HEK293 (cell line): ENCODE measurements at regions not wholly inside any gene's neighbourhood (a gene's known extent, or its start where the extent isn't known, plus 50 kb on each side); places are given as distances from the start of the nearest gene placed in this dataset.

ENCODE experiments used
- CTCF ChIA-PET: fragments of 350-600 bp; formaldehyde crosslinking; extraction: SDS; loops from one replicate; lab custom pipeline; 2021; ENCODE audit warnings: antibody characterized with exemption; lab: Yijun Ruan, JAX
- POLR2A ChIA-PET: fragments of 300-600 bp; formaldehyde crosslinking; extraction: SDS; loops from one replicate; lab custom pipeline; 2020; ENCODE audit warnings: antibody characterized with exemption, inconsistent platforms; lab: Yijun Ruan, JAX
- H3K27ac ChIP-seq: fragments of 200-500 bp; sonication (Bioruptor generic); 2 replicates; pipeline ENCODE4 v1.5.1; 2014; ENCODE audit warnings: low read depth, low read length, control low read depth, inconsistent platforms; ENCODE audit errors: extremely low read depth
- H3K36me3 ChIP-seq, 2 experiments: fragments of 200-500 bp in 1 of 2; sonication (Bioruptor generic) in 1 of 2; 1 replicate in 1 of 2; 2 replicates in 1 of 2; pipeline ENCODE4 v1.5.1; 2014 to 2017; ENCODE audit warnings: inconsistent platforms in 2 of 2, low read length in 2 of 2; ENCODE audit not compliant: control insufficient read depth in 2 of 2, insufficient read depth in 1 of 2
- H3K4me1 ChIP-seq: fragments of 200-500 bp; sonication (Bioruptor generic); 2 replicates; pipeline ENCODE4 v1.5.1; 2014; ENCODE audit warnings: mild to moderate bottlenecking, low read length, inconsistent platforms; ENCODE audit not compliant: control insufficient read depth, insufficient read depth
- H3K4me3 ChIP-seq: 2 replicates; pipeline ENCODE4 v1.5.1; 2011; ENCODE audit warnings: low read depth, mild to moderate bottlenecking, control low read depth, low read length, moderate library complexity
- H3K9me3 ChIP-seq: fragments of 200-500 bp; sonication (Bioruptor generic); 2 replicates; pipeline ENCODE4 v1.5.1; 2014; ENCODE audit warnings: low read depth, low read length, inconsistent platforms; ENCODE audit not compliant: control insufficient read depth, insufficient read depth
- EGR2 ChIP-seq: fragments of 450-650 bp; formaldehyde crosslinking; IDR thresholded peaks from 2 replicates; pipeline ENCODE4 v1.5.1; 2016; ENCODE audit warnings: low read depth, missing biosample characterization, missing genetic modification characterization
- GLIS2 ChIP-seq: fragments of 450-650 bp; formaldehyde crosslinking; IDR thresholded peaks from 2 replicates; pipeline ENCODE4 v1.5.1; 2016; ENCODE audit warnings: missing biosample characterization, missing genetic modification characterization
- ZBTB1 ChIP-seq: fragments of 450-650 bp; formaldehyde crosslinking; IDR thresholded peaks from 2 replicates; pipeline ENCODE4 v1.5.1; 2016; ENCODE audit warnings: missing biosample characterization, missing genetic modification characterization
- ZBTB48 ChIP-seq: fragments of 450-650 bp; formaldehyde crosslinking; IDR thresholded peaks from 2 replicates; pipeline ENCODE4 v1.5.1; 2016; ENCODE audit warnings: missing biosample characterization, missing genetic modification characterization
- ZNF121 ChIP-seq: fragments of 450-650 bp; formaldehyde crosslinking; IDR thresholded peaks from 2 replicates; pipeline ENCODE4 v1.5.1; 2016; ENCODE audit warnings: missing biosample characterization, missing genetic modification characterization
- ZNF155 ChIP-seq: fragments of 450-650 bp; formaldehyde crosslinking; IDR thresholded peaks from 2 replicates; pipeline ENCODE4 v1.5.1; 2016; ENCODE audit warnings: missing biosample characterization, missing genetic modification characterization
- ZNF24 ChIP-seq: fragments of 450-650 bp; formaldehyde crosslinking; IDR thresholded peaks from 2 replicates; pipeline ENCODE4 v1.5.1; 2016; ENCODE audit warnings: missing biosample characterization, missing genetic modification characterization
- ZNF354C ChIP-seq: fragments of 450-650 bp; formaldehyde crosslinking; IDR thresholded peaks from 2 replicates; pipeline ENCODE4 v1.5.1; 2016; ENCODE audit warnings: missing biosample characterization, missing genetic modification characterization, low read depth, borderline replicate concordance
- ZNF658 ChIP-seq: fragments of 450-650 bp; formaldehyde crosslinking; IDR thresholded peaks from 2 replicates; pipeline ENCODE4; 2016; ENCODE audit warnings: missing biosample characterization, missing genetic modification characterization
- ZNF777 ChIP-seq: fragments of 450-650 bp; formaldehyde crosslinking; IDR thresholded peaks from 2 replicates; pipeline ENCODE4 v1.5.1; 2017; ENCODE audit warnings: missing biosample characterization, missing genetic modification characterization, borderline replicate concordance
- ZSCAN16 ChIP-seq: fragments of 450-650 bp; formaldehyde crosslinking; IDR thresholded peaks from 2 replicates; pipeline ENCODE4 v1.5.1; 2016; ENCODE audit warnings: missing biosample characterization, missing genetic modification characterization
- TF ChIP-seq, protein P1 (sequence below): fragments of 450-650 bp; formaldehyde crosslinking; IDR thresholded peaks from 2 replicates; pipeline ENCODE4 v1.5.1; 2016; ENCODE audit warnings: missing biosample characterization, missing genetic modification characterization
- TF ChIP-seq, protein P2 (sequence below): fragments of 450-650 bp; formaldehyde crosslinking; IDR thresholded peaks from 2 replicates; pipeline ENCODE4 v1.5.0; 2017; ENCODE audit warnings: missing biosample characterization, missing genetic modification characterization, borderline replicate concordance
- TF ChIP-seq, protein P3 (sequence below): fragments of 450-650 bp; formaldehyde crosslinking; conservative IDR thresholded peaks from 2 replicates; pipeline ENCODE4 v1.5.1; 2016; ENCODE audit warnings: low read depth, missing biosample characterization, missing genetic modification characterization
- TF ChIP-seq, protein P4 (sequence below): fragments of 450-650 bp; formaldehyde crosslinking; IDR thresholded peaks from 2 replicates; pipeline ENCODE4 v1.5.1; 2016; ENCODE audit warnings: missing biosample characterization, missing genetic modification characterization
- TF ChIP-seq, protein P5 (sequence below): fragments of 450-650 bp; formaldehyde crosslinking; IDR thresholded peaks from 2 replicates; pipeline ENCODE4 v1.5.1; 2016; ENCODE audit warnings: missing biosample characterization, missing genetic modification characterization

DNA sequence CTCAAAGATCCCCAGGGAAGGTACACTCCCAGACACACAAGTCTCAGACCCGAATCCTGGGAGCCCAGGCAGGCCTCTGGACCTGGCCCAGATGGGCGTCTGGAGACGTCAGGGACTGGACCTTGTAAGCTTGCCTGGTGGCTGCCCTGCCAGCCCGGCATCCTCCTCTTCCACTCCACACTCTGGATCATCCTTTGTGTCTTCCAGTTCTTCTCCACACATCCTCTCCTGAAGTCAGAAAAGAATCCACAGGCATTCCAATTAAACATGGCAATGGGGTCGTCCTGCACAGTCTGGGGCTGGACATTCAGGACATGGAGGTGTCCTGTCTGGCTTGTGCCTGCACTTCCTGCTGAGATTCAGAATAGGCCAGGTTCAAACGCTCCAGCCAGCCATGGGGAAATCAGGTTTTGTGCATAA, 208.8 kb upstream of the IGF1R start:
- TF ChIP-seq ZNF777 (tag by site-specific recombination) (no peak), ZSCAN16 (tag by site-specific recombination) (no peak), ZNF155 (no peak), ZBTB1 (tag by site-specific recombination) (no peak), ZNF24 (tag by site-specific recombination) (no peak), ZNF121 (tag by site-specific recombination) (no peak), ZBTB48 (tag by site-specific recombination) (no peak), ZNF658 (tag by site-specific recombination) (no peak), EGR2 (tag by site-specific recombination) (no peak), GLIS2 (no peak), ZNF354C (no peak)
- TF ChIP-seq, protein P1, sequence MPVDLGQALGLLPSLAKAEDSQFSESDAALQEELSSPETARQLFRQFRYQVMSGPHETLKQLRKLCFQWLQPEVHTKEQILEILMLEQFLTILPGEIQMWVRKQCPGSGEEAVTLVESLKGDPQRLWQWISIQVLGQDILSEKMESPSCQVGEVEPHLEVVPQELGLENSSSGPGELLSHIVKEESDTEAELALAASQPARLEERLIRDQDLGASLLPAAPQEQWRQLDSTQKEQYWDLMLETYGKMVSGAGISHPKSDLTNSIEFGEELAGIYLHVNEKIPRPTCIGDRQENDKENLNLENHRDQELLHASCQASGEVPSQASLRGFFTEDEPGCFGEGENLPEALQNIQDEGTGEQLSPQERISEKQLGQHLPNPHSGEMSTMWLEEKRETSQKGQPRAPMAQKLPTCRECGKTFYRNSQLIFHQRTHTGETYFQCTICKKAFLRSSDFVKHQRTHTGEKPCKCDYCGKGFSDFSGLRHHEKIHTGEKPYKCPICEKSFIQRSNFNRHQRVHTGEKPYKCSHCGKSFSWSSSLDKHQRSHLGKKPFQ (tag by site-specific recombination), result no peak
- TF ChIP-seq, protein P2, sequence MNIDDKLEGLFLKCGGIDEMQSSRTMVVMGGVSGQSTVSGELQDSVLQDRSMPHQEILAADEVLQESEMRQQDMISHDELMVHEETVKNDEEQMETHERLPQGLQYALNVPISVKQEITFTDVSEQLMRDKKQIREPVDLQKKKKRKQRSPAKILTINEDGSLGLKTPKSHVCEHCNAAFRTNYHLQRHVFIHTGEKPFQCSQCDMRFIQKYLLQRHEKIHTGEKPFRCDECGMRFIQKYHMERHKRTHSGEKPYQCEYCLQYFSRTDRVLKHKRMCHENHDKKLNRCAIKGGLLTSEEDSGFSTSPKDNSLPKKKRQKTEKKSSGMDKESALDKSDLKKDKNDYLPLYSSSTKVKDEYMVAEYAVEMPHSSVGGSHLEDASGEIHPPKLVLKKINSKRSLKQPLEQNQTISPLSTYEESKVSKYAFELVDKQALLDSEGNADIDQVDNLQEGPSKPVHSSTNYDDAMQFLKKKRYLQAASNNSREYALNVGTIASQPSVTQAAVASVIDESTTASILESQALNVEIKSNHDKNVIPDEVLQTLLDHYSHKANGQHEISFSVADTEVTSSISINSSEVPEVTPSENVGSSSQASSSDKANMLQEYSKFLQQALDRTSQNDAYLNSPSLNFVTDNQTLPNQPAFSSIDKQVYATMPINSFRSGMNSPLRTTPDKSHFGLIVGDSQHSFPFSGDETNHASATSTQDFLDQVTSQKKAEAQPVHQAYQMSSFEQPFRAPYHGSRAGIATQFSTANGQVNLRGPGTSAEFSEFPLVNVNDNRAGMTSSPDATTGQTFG (tag by site-specific recombination), result no peak
- TF ChIP-seq, protein P3, sequence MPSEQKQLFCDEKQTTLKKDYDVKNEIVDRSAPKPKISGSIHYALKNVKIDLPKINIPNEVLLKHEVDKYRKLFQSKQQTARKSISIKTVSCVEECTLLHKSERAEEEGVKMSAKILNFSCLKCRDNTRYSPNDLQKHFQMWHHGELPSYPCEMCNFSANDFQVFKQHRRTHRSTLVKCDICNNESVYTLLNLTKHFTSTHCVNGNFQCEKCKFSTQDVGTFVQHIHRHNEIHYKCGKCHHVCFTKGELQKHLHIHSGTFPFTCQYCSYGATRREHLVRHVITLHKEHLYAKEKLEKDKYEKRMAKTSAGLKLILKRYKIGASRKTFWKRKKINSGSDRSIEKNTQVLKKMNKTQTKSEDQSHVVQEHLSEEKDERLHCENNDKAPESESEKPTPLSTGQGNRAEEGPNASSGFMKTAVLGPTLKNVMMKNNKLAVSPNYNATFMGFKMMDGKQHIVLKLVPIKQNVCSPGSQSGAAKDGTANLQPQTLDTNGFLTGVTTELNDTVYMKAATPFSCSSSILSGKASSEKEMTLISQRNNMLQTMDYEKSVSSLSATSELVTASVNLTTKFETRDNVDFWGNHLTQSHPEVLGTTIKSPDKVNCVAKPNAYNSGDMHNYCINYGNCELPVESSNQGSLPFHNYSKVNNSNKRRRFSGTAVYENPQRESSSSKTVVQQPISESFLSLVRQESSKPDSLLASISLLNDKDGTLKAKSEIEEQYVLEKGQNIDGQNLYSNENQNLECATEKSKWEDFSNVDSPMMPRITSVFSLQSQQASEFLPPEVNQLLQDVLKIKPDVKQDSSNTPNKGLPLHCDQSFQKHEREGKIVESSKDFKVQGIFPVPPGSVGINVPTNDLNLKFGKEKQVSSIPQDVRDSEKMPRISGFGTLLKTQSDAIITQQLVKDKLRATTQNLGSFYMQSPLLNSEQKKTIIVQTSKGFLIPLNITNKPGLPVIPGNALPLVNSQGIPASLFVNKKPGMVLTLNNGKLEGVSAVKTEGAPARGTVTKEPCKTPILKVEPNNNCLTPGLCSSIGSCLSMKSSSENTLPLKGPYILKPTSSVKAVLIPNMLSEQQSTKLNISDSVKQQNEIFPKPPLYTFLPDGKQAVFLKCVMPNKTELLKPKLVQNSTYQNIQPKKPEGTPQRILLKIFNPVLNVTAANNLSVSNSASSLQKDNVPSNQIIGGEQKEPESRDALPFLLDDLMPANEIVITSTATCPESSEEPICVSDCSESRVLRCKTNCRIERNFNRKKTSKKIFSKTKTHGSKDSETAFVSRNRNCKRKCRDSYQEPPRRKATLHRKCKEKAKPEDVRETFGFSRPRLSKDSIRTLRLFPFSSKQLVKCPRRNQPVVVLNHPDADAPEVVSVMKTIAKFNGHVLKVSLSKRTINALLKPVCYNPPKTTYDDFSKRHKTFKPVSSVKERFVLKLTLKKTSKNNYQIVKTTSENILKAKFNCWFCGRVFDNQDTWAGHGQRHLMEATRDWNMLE (tag by site-specific recombination), result no peak
- TF ChIP-seq, protein P4, sequence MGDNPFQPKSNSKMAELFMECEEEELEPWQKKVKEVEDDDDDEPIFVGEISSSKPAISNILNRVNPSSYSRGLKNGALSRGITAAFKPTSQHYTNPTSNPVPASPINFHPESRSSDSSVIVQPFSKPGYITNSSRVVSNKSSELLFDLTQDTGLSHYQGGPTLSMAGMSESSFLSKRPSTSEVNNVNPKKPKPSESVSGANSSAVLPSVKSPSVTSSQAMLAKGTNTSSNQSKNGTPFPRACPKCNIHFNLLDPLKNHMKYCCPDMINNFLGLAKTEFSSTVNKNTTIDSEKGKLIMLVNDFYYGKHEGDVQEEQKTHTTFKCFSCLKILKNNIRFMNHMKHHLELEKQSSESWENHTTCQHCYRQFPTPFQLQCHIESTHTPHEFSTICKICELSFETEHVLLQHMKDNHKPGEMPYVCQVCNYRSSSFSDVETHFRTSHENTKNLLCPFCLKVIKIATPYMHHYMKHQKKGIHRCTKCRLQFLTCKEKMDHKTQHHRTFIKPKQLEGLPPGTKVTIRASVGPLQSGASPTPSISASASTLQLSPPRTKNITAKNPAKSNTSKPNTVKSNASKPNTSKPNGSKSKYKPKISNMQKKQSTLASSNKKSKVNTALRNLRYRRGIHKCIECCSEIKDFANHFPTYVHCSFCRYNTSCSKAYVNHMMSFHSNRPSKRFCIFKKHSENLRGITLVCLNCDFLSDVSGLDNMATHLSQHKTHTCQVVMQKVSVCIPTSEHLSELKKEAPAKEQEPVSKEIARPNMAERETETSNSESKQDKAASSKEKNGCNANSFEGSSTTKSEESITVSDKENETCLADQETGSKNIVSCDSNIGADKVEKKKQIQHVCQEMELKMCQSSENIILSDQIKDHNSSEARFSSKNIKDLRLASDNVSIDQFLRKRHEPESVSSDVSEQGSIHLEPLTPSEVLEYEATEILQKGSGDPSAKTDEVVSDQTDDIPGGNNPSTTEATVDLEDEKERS (tag by site-specific recombination), result no peak
- TF ChIP-seq, protein P5, sequence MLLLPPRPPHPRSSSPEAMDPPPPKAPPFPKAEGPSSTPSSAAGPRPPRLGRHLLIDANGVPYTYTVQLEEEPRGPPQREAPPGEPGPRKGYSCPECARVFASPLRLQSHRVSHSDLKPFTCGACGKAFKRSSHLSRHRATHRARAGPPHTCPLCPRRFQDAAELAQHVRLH (tag by site-specific recombination), result no peak
- Histone ChIP-seq H3K27ac (no peak overlapping the region), H3K4me1 (peaks cover 7% of the 10 kb centered on the region), H3K4me3 (no peak overlapping the region), H3K36me3 (no peaks in the 10 kb centered on the region), H3K9me3 (no peaks in the 10 kb centered on the region)
- ChIA-PET CTCF (interaction anchor here (1.1 to 5.0 kb wide), 2 partner anchors 11 to 18 kb away, joined by 3 to 33 read pairs; no protein-coding TSS in a partner anchor), POLR2A (no interaction called here)
